ENCODE measurements at regions not wholly inside any gene's neighbourhood (a gene's known extent, or its start where the extent isn't known, plus 50 kb on each side); places are given as distances from the start of the nearest gene placed in this dataset.

- no peak for TF ChIP-seq SUZ12 (IDR thresholded peaks at IDR 0.05; ENCODE audit: unreplicated experiment)
These were observed 402.8 kb downstream of the MATN1 start (continued) for GRCh38 chr1:30320581-30320890.

GRCh38 chr1:30319765-30320580 lies 403.4 kb downstream of the MATN1 start:
- H3K27ac ChIP-seq (ENCODE audit: control insufficient read depth, insufficient read depth) = no peak overlapping the region
- no peak overlapping the region for H3K4me2 ChIP-seq (ENCODE audit: control insufficient read depth, insufficient read depth)
- H3K36me3 ChIP-seq (ENCODE audit: control insufficient read depth in 2 of 2, insufficient read depth in 2 of 2, low read length in 1 of 2) = no peaks in the 10 kb centered on the region
- H2AFZ ChIP-seq (ENCODE audit: control insufficient read depth, low read depth, low read length) = no peak overlapping the region
- ChIA-PET CTCF (no interaction called here), POLR2A (no interaction called here), RAD21 (ENCODE audit: unreplicated experiment) (no interaction called here), SMC1A (ENCODE audit: uncharacterized antibody, unreplicated experiment) (no interaction called here)
- no peak for FAIRE-seq
- BruUV-seq (replicated peaks) = no TSS peak
- H4K20me1 ChIP-seq (ENCODE audit: control insufficient read depth, insufficient read depth) = no peaks in the 10 kb centered on the region
- intact Hi-C loops (cut with micrococcal nuclease; ENCODE audit: unreplicated experiment) = no loop called here
- no peak for ATAC-seq
- no peaks in the 10 kb centered on the region for H3K4me1 ChIP-seq (ENCODE audit: control insufficient read depth, insufficient read depth, low read length)
- 5% methylated on average over 9 of the region's 11 CpGs for WGBS (ENCODE audit: insufficient coverage, insufficient replicate concordance, low lambda C conversion rate, missing lambda C conversion rate)
- in situ Hi-C loops (cut with MboI) = no loop called here
- H3K9ac ChIP-seq (ENCODE audit: control insufficient read depth, insufficient read depth, low read length) = no peak overlapping the region
- no peak for DNase-seq (ENCODE audit: low read depth, low spot score)
- H3K27me3 ChIP-seq (replicated peaks in 1 of 2; ENCODE audit: control insufficient read depth in 2 of 2, insufficient read depth in 2 of 2, low read length in 1 of 2) = no peaks in the 10 kb centered on the region; a peak in 2 of 4 replicates
- no peaks in the 10 kb centered on the region; the same call in 2 of the 3 replicates for H3K9me3 ChIP-seq (replicated peaks; ENCODE audit: control insufficient read depth, insufficient read depth, low read length)
- no peak overlapping the region for H3K4me3 ChIP-seq
- H3K79me2 ChIP-seq (ENCODE audit: control insufficient read depth, insufficient read depth, low read length) = no peaks in the 10 kb centered on the region
- TF ChIP-seq NBN (IDR thresholded peaks at IDR 0.05) = no peak
- TF ChIP-seq RAD21 (IDR thresholded peaks at IDR 0.05; ENCODE audit: insufficient read depth, low read depth, low read length) = no peak
- no peak for TF ChIP-seq ATF2 (IDR thresholded peaks at IDR 0.05; ENCODE audit: low read length)
- TF ChIP-seq PML (IDR thresholded peaks at IDR 0.05; ENCODE audit: low read length) = no peak
- TF ChIP-seq POLR2A (IDR thresholded peaks at IDR 0.05; ENCODE audit: low read depth, low read length) = no peak
- no peak for TF ChIP-seq IRF4 (IDR thresholded peaks at IDR 0.05; ENCODE audit: low read depth, low read length)
- TF ChIP-seq MEF2A (IDR thresholded peaks at IDR 0.05; ENCODE audit: insufficient read depth, low read depth, low read length) = no peak
- no peak for TF ChIP-seq SMC3 (IDR thresholded peaks at IDR 0.05; ENCODE audit: borderline replicate concordance, low read length)
- no peak for TF ChIP-seq HDGF (IDR thresholded peaks at IDR 0.05)
- no peak for TF ChIP-seq RCOR1 (conservative IDR thresholded peaks at IDR 0.05; ENCODE audit: low read depth, low read length)
- TF ChIP-seq NR2C1 (IDR thresholded peaks at IDR 0.05) = no peak
- TF ChIP-seq ZZZ3 (IDR thresholded peaks at IDR 0.05; ENCODE audit: control insufficient read depth, insufficient read length, low read depth) = no peak
- no peak for TF ChIP-seq BACH1 (IDR thresholded peaks at IDR 0.05; ENCODE audit: borderline replicate concordance)
- TF ChIP-seq MLLT1 (IDR thresholded peaks at IDR 0.05) = no peak
- no peak for TF ChIP-seq ETV6 (conservative IDR thresholded peaks at IDR 0.05 in 1 of 2, IDR thresholded peaks at IDR 0.05 in 1 of 2; ENCODE audit: borderline replicate concordance in 1 of 2, low read depth in 1 of 2)
- TF ChIP-seq RBBP5 (conservative IDR thresholded peaks at IDR 0.05) = no peak
- no peak for TF ChIP-seq REST (IDR thresholded peaks at IDR 0.05; ENCODE audit: low read depth, low read length)
- no peak for TF ChIP-seq MAX (IDR thresholded peaks at IDR 0.05; ENCODE audit: low read depth, low read length)
